HepG2 (cell line): ENCODE measurements at regions not wholly inside any gene's neighbourhood (a gene's known extent, or its start where the extent isn't known, plus 50 kb on each side); places are given as distances from the start of the nearest gene placed in this dataset.

ENCODE experiments used
- BORCS8-MEF2B ChIP-seq: sonication (generic); formaldehyde crosslinking; IDR thresholded peaks from 2 replicates; pipeline ENCODE4 v1.8.0; 2022; ENCODE audit warnings: mild to moderate bottlenecking, missing genetic modification reagents
- CENPT ChIP-seq: sonication (generic); formaldehyde crosslinking; IDR thresholded peaks from 2 replicates; pipeline ENCODE4 v1.8.0; 2022; ENCODE audit warnings: low read depth, mild to moderate bottlenecking, moderate library complexity, missing genetic modification reagents
- ETV6 ChIP-seq: sonication (generic); formaldehyde crosslinking; conservative IDR thresholded peaks from 2 replicates; pipeline ENCODE4 v1.4.0; 2020; ENCODE audit warnings: missing genetic modification reagents
- GABPB1 ChIP-seq: IDR thresholded peaks from 2 replicates; pipeline ENCODE4 v1.6.1; 2016; ENCODE audit warnings: mild to moderate bottlenecking, missing genetic modification reagents, moderate library complexity, missing compliant biosample characterization
- KLF6 ChIP-seq: IDR thresholded peaks from 2 replicates; pipeline ENCODE4 v1.8.0; 2016; ENCODE audit warnings: missing biosample characterization, missing genetic modification reagents
- MED1 ChIP-seq: sonication (generic); formaldehyde crosslinking; IDR thresholded peaks from 2 replicates; pipeline ENCODE4 v1.4.0; 2020; ENCODE audit warnings: missing genetic modification reagents
- MTA1 ChIP-seq: sonication (generic); formaldehyde crosslinking; IDR thresholded peaks from 2 replicates; pipeline ENCODE4 v1.4.0; 2020; ENCODE audit warnings: missing genetic modification reagents, mild to moderate bottlenecking, borderline replicate concordance
- POGZ ChIP-seq: sonication (generic); formaldehyde crosslinking; IDR thresholded peaks from 2 replicates; pipeline ENCODE4 v1.4.0; 2020; ENCODE audit warnings: mild to moderate bottlenecking, missing genetic modification reagents
- RFX1 ChIP-seq: fragments of 450-650 bp; IDR thresholded peaks from 2 replicates; pipeline ENCODE4 v1.6.1; 2017
- YY1 ChIP-seq: IDR thresholded peaks from 2 replicates; pipeline ENCODE4 v1.6.1; 2011; ENCODE audit warnings: low read length, low read depth, moderate library complexity, mild to moderate bottlenecking; ENCODE audit not compliant: insufficient read depth, insufficient replicate concordance
- ZNF235 ChIP-seq: sonication (generic); formaldehyde crosslinking; IDR thresholded peaks from 2 replicates; pipeline ENCODE4 v1.8.1; 2023; ENCODE audit warnings: mild to moderate bottlenecking, missing genetic modification reagents, borderline replicate concordance
- ZNF563 ChIP-seq: sonication (generic); formaldehyde crosslinking; IDR thresholded peaks from 2 replicates; pipeline ENCODE4 v1.8.0; 2022; ENCODE audit warnings: mild to moderate bottlenecking, moderate library complexity, missing genetic modification reagents
- ZNF567 ChIP-seq: sonication (generic); formaldehyde crosslinking; IDR thresholded peaks from 2 replicates; pipeline ENCODE4 v1.8.1; 2023; ENCODE audit warnings: mild to moderate bottlenecking, missing genetic modification reagents, borderline replicate concordance
- TF ChIP-seq, protein P1 (sequence below): sonication (generic); formaldehyde crosslinking; IDR thresholded peaks from 2 replicates; pipeline ENCODE4 v1.5.1; 2020; ENCODE audit warnings: mild to moderate bottlenecking, missing genetic modification reagents, moderate library complexity
- TF ChIP-seq, protein P2 (sequence below): sonication (generic); formaldehyde crosslinking; IDR thresholded peaks from 2 replicates; pipeline ENCODE4 v1.8.0; 2022; ENCODE audit warnings: mild to moderate bottlenecking, missing genetic modification reagents; ENCODE audit not compliant: insufficient replicate concordance

GRCh38 chr14:89701211-89702043 lies 253.1 kb downstream of the EFCAB11 start (continued):
- 0 out of 2 replicates have a peak, but pooled peaks have one; percentile 44 for TF ChIP-seq MTA1 (CRISPR knock-in tag)
- TF ChIP-seq ZNF235, result peak; percentile 62; the same call in 1 of the 2 replicates
- 0 out of 2 replicates have a peak, but pooled peaks have one; percentile 54 for TF ChIP-seq ETV6 (CRISPR knock-in tag)
- TF ChIP-seq ZNF563, result peak; percentile 67
- peak; percentile 59; the same call in 1 of the 2 replicates for TF ChIP-seq BORCS8-MEF2B (CRISPR knock-in tag)
- 0 out of 2 replicates have a peak, but pooled peaks have one; percentile 57 for TF ChIP-seq KLF6
- 0 out of 2 replicates have a peak, but pooled peaks have one; percentile 27 for TF ChIP-seq MED1 (CRISPR knock-in tag)
- TF ChIP-seq CENPT (CRISPR knock-in tag), result no peak
- 0 out of 2 replicates have a peak, but pooled peaks have one; percentile 28 for TF ChIP-seq RFX1
- TF ChIP-seq, protein P1, sequence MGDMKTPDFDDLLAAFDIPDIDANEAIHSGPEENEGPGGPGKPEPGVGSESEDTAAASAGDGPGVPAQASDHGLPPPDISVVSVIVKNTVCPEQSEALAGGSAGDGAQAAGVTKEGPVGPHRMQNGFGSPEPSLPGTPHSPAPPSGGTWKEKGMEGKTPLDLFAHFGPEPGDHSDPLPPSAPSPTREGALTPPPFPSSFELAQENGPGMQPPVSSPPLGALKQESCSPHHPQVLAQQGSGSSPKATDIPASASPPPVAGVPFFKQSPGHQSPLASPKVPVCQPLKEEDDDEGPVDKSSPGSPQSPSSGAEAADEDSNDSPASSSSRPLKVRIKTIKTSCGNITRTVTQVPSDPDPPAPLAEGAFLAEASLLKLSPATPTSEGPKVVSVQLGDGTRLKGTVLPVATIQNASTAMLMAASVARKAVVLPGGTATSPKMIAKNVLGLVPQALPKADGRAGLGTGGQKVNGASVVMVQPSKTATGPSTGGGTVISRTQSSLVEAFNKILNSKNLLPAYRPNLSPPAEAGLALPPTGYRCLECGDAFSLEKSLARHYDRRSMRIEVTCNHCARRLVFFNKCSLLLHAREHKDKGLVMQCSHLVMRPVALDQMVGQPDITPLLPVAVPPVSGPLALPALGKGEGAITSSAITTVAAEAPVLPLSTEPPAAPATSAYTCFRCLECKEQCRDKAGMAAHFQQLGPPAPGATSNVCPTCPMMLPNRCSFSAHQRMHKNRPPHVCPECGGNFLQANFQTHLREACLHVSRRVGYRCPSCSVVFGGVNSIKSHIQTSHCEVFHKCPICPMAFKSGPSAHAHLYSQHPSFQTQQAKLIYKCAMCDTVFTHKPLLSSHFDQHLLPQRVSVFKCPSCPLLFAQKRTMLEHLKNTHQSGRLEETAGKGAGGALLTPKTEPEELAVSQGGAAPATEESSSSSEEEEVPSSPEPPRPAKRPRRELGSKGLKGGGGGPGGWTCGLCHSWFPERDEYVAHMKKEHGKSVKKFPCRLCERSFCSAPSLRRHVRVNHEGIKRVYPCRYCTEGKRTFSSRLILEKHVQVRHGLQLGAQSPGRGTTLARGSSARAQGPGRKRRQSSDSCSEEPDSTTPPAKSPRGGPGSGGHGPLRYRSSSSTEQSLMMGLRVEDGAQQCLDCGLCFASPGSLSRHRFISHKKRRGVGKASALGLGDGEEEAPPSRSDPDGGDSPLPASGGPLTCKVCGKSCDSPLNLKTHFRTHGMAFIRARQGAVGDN (CRISPR knock-in tag), result peak; percentile 92
- peak; percentile 36 for TF ChIP-seq YY1
- TF ChIP-seq GABPB1, result peak; percentile 67
- TF ChIP-seq, protein P2, sequence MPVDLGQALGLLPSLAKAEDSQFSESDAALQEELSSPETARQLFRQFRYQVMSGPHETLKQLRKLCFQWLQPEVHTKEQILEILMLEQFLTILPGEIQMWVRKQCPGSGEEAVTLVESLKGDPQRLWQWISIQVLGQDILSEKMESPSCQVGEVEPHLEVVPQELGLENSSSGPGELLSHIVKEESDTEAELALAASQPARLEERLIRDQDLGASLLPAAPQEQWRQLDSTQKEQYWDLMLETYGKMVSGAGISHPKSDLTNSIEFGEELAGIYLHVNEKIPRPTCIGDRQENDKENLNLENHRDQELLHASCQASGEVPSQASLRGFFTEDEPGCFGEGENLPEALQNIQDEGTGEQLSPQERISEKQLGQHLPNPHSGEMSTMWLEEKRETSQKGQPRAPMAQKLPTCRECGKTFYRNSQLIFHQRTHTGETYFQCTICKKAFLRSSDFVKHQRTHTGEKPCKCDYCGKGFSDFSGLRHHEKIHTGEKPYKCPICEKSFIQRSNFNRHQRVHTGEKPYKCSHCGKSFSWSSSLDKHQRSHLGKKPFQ (CRISPR knock-in tag), result peak; percentile 27
- TF ChIP-seq POGZ, result peak; percentile 49
- no peak for TF ChIP-seq ZNF567 (CRISPR knock-in tag)
